SK-N-SH (cell line): ENCODE measurements at regions not wholly inside any gene's neighbourhood (a gene's known extent, or its start where the extent isn't known, plus 50 kb on each side); places are given as distances from the start of the nearest gene placed in this dataset.

ENCODE experiments used
- CTCF ChIP-seq: fragments of 200-600 bp; sonication (generic); IDR thresholded peaks from 2 replicates; pipeline ENCODE4 v1.6.1; 2017; ENCODE audit warnings: antibody characterized with exemption, mild to moderate bottlenecking, moderate library complexity
- JUND ChIP-seq: IDR thresholded peaks from 2 replicates; pipeline ENCODE4 v1.4.0; 2012
- PBX3 ChIP-seq: IDR thresholded peaks from 2 replicates; pipeline ENCODE4; 2012

GRCh38 chr6:140025171-140025570, 650.7 kb upstream of the CITED2 start:
- TF ChIP-seq JUND (no peak), CTCF (no peak), PBX3 (no peak)
